ENCODE measurements at regions not wholly inside any gene's neighbourhood (a gene's known extent, or its start where the extent isn't known, plus 50 kb on each side); places are given as distances from the start of the nearest gene placed in this dataset.

- Histone ChIP-seq H3K36me3 (no peaks in the 10 kb centered on the region), H3K4me3 (no peak overlapping the region), H3K27me3 (ENCODE audit: low read depth) (no peaks in the 10 kb centered on the region), H3K4me1 (peaks cover 7% of the 10 kb centered on the region), H3K9me3 (replicated peaks) (peaks cover 19% of the 10 kb centered on the region), H3K27ac (replicated peaks) (no peak overlapping the region)
- intact Hi-C loops (cut with micrococcal nuclease) = no loop called here
- no peak for TF ChIP-seq CTCF (IDR thresholded peaks at IDR 0.05; ENCODE audit: borderline replicate concordance)
- DNase-seq = no peak
Observed at GRCh38 chr21:38145104-38145503, 111.7 kb upstream of the KCNJ15 start.

- H3K27me3 ChIP-seq (ENCODE audit: low read depth) = peaks cover 21% of the 10 kb centered on the region
- peaks cover 19% of the 10 kb centered on the region for H3K9me3 ChIP-seq (replicated peaks)
- no peak overlapping the region for H3K27ac ChIP-seq (replicated peaks)
- no peaks in the 10 kb centered on the region for H3K4me1 ChIP-seq
- H3K4me3 ChIP-seq = no peak overlapping the region
- intact Hi-C loops (cut with micrococcal nuclease) = no loop called here
- no peak for TF ChIP-seq CTCF (IDR thresholded peaks at IDR 0.05; ENCODE audit: borderline replicate concordance)
- no peak for DNase-seq
- no peaks in the 10 kb centered on the region for H3K36me3 ChIP-seq
Observed at GRCh38 chr21:38147391-38147790, 109.4 kb upstream of the KCNJ15 start.

- Histone ChIP-seq H3K36me3 (no peaks in the 10 kb centered on the region), H3K4me3 (no peak overlapping the region), H3K27me3 (ENCODE audit: low read depth) (peaks cover 28% of the 10 kb centered on the region), H3K4me1 (no peaks in the 10 kb centered on the region), H3K9me3 (replicated peaks) (peaks cover 19% of the 10 kb centered on the region), H3K27ac (replicated peaks) (no peak overlapping the region)
- no peak for TF ChIP-seq CTCF (IDR thresholded peaks at IDR 0.05; ENCODE audit: borderline replicate concordance)
- intact Hi-C loops (cut with micrococcal nuclease) = no loop called here
- DNase-seq = no peak
Observed at GRCh38 chr21:38148046-38148445, 108.7 kb upstream of the KCNJ15 start.

GRCh38 chr21:38151021-38151645, 105.7 kb upstream of the KCNJ15 start:
- H3K27ac ChIP-seq (replicated peaks) = no peak overlapping the region
- H3K9me3 ChIP-seq (replicated peaks) = no peaks in the 10 kb centered on the region
- intact Hi-C loops (cut with micrococcal nuclease) = no loop called here
- no peak for TF ChIP-seq CTCF (IDR thresholded peaks at IDR 0.05; ENCODE audit: borderline replicate concordance)
- peaks cover 53% of the 10 kb centered on the region for H3K27me3 ChIP-seq (ENCODE audit: low read depth)
- no peaks in the 10 kb centered on the region for H3K4me1 ChIP-seq
- DNase-seq = no peak
- H3K36me3 ChIP-seq = no peaks in the 10 kb centered on the region
- H3K4me3 ChIP-seq = no peak overlapping the region

- intact Hi-C loops (cut with micrococcal nuclease) = no loop called here
- Histone ChIP-seq H3K4me3 (no peak overlapping the region), H3K4me1 (no peaks in the 10 kb centered on the region), H3K27me3 (ENCODE audit: low read depth) (peaks cover 53% of the 10 kb centered on the region), H3K36me3 (no peaks in the 10 kb centered on the region), H3K27ac (replicated peaks) (no peak overlapping the region), H3K9me3 (replicated peaks) (no peaks in the 10 kb centered on the region)
- DNase-seq = no peak
- TF ChIP-seq CTCF (IDR thresholded peaks at IDR 0.05; ENCODE audit: borderline replicate concordance) = no peak
Observed at GRCh38 chr21:38156200-38156599, 100.6 kb upstream of the KCNJ15 start.

Measured in left ventricle myocardium inferior (tissue), 1 donor.